Progenitor cell of endocrine pancreas (in vitro differentiated cells): ENCODE measurements at regions not wholly inside any gene's neighbourhood (a gene's known extent, or its start where the extent isn't known, plus 50 kb on each side); places are given as distances from the start of the nearest gene placed in this dataset.

Experiments used
- DNase-seq: peaks from one replicate; pipeline ENCODE4 v3.0.0; 2021; ENCODE audit warnings: low spot score; ENCODE audit not compliant: unreplicated experiment
- H3K27ac Mint-ChIP-seq: 2 replicates; pipeline ENCODE4 v1.8.0; 2021; ENCODE audit warnings: mild to moderate bottlenecking, moderate library complexity, mixed read lengths
- H3K27me3 Mint-ChIP-seq: 2 replicates; pipeline ENCODE4 v1.8.0; 2021; ENCODE audit warnings: mixed read lengths
- H3K36me3 Mint-ChIP-seq: 2 replicates; pipeline ENCODE4 v1.8.0; 2022; ENCODE audit warnings: mixed read lengths; ENCODE audit not compliant: insufficient read depth
- H3K4me1 Mint-ChIP-seq: 2 replicates; pipeline ENCODE4 v1.8.0; 2021; ENCODE audit warnings: low read depth, mixed read lengths
- H3K4me3 Mint-ChIP-seq: 2 replicates; pipeline ENCODE4 v1.8.0; 2021; ENCODE audit warnings: low read depth, mild to moderate bottlenecking, moderate library complexity, mixed read lengths
- H3K9me3 Mint-ChIP-seq: 2 replicates; pipeline ENCODE4 v1.8.0; 2021; ENCODE audit warnings: low read depth, mixed read lengths
- TF ChIP-seq, protein P1 (sequence below): fragments of 200-600 bp; sonication (generic); IDR thresholded peaks from one replicate; pipeline ENCODE4 v1.5.0; 2021; ENCODE audit warnings: antibody characterized with exemption, mild to moderate bottlenecking; ENCODE audit not compliant: unreplicated experiment

- Mint-ChIP-seq H3K27me3 (peaks cover 22% of the 10 kb centered on the region), H3K36me3 (no peaks in the 10 kb centered on the region), H3K4me1 (peaks cover 9% of the 10 kb centered on the region), H3K27ac (no peak overlapping the region), H3K4me3 (no peak overlapping the region), H3K9me3 (no peaks in the 10 kb centered on the region)
- TF ChIP-seq, protein P1, sequence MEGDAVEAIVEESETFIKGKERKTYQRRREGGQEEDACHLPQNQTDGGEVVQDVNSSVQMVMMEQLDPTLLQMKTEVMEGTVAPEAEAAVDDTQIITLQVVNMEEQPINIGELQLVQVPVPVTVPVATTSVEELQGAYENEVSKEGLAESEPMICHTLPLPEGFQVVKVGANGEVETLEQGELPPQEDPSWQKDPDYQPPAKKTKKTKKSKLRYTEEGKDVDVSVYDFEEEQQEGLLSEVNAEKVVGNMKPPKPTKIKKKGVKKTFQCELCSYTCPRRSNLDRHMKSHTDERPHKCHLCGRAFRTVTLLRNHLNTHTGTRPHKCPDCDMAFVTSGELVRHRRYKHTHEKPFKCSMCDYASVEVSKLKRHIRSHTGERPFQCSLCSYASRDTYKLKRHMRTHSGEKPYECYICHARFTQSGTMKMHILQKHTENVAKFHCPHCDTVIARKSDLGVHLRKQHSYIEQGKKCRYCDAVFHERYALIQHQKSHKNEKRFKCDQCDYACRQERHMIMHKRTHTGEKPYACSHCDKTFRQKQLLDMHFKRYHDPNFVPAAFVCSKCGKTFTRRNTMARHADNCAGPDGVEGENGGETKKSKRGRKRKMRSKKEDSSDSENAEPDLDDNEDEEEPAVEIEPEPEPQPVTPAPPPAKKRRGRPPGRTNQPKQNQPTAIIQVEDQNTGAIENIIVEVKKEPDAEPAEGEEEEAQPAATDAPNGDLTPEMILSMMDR, result no peak
- DNase-seq, result no peak
Measured at GRCh38 chr5:174185506-174185905, 140.0 kb downstream of the NSG2 start.

DNA sequence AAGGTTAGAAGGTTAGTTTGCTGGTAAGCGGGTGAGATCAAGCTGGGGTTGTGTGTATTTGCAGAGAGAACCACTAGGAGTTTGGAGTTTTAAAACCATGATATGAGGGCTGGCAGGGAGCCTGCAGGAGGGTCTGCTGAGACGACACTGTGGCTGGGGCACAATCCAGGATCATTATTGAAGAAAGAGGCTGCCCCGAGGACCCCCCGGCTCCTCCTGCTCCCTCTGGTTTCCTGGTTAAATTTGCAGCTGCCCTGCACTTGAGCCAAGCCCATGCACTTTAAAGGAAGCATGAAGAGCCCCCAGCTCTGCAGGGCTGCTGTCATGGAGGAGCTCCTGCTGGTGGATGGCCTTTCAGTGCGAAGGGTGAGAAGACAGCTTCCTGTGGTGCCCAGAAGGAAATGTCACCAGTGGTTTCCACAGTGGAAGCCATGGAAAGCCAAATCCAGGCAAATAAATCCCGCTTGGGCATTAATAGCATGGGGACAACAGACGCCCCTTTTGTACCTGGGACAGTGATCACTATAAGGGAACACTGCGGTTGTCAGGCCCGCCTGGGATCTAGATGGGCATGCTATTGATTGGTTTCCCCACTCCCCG, 140.7 kb downstream of the NSG2 start:
- Mint-ChIP-seq H3K36me3 (no peaks in the 10 kb centered on the region), H3K4me3 (no peak overlapping the region), H3K27me3 (peaks cover 18% of the 10 kb centered on the region), H3K4me1 (peaks cover 9% of the 10 kb centered on the region), H3K27ac (no peak overlapping the region), H3K9me3 (no peaks in the 10 kb centered on the region)
- DNase-seq, result no peak
- TF ChIP-seq, protein P1, result no peak

GRCh38 chr5:174187001-174187400, 141.5 kb downstream of the NSG2 start:
- Mint-ChIP-seq H3K27ac (no peak overlapping the region), H3K9me3 (no peaks in the 10 kb centered on the region), H3K36me3 (no peaks in the 10 kb centered on the region), H3K27me3 (peaks cover 22% of the 10 kb centered on the region), H3K4me3 (no peak overlapping the region), H3K4me1 (peaks cover 9% of the 10 kb centered on the region)
- TF ChIP-seq, protein P1, result no peak
- no peak for DNase-seq

- H3K4me3 Mint-ChIP-seq, result no peak overlapping the region
- peaks cover 9% of the 10 kb centered on the region for H3K4me1 Mint-ChIP-seq
- H3K27ac Mint-ChIP-seq, result no peak overlapping the region
- TF ChIP-seq, protein P1, result no peak
- H3K27me3 Mint-ChIP-seq, result peaks cover 24% of the 10 kb centered on the region
- H3K36me3 Mint-ChIP-seq, result no peaks in the 10 kb centered on the region
- no peak for DNase-seq
- no peaks in the 10 kb centered on the region for H3K9me3 Mint-ChIP-seq
Measured at GRCh38 chr5:174187481-174187880, 142.0 kb downstream of the NSG2 start.

DNA sequence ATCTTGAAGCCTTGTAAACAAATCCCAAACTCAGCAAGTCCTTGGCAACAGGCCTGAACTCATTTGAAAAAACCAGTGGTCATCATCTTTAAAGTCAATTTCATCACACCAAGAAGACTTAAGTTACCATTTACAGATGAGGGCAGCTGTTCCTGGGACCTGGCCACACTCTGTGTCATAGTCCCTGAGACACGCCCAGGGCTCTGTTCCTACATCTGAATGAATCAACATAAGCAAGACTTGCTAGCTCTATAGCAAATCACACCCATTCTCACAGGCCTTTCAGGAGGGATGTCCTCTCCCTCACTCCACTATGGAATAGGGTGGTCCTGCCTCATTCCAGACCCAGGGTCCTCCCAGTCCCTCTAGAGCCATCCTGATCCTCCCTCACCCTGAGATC, 142.8 kb downstream of the NSG2 start:
- Mint-ChIP-seq H3K4me3 (no peak overlapping the region), H3K9me3 (no peaks in the 10 kb centered on the region), H3K27me3 (peaks cover 24% of the 10 kb centered on the region), H3K27ac (no peak overlapping the region), H3K36me3 (no peaks in the 10 kb centered on the region), H3K4me1 (peaks cover 9% of the 10 kb centered on the region)
- TF ChIP-seq, protein P1, result no peak
- no peak for DNase-seq
